MM.1S (cell line): ENCODE measurements at regions not wholly inside any gene's neighbourhood (a gene's known extent, or its start where the extent isn't known, plus 50 kb on each side); places are given as distances from the start of the nearest gene placed in this dataset.

Experiments
- CTCF ChIP-seq: fragments of 300-600 bp; sonication (generic); IDR thresholded peaks from 2 replicates; pipeline ENCODE4 v1.5.1; 2016; ENCODE audit warnings: antibody characterized with exemption, low read length, mixed read lengths
- EZH2 ChIP-seq: fragments of 300-600 bp; sonication (generic); optimal IDR thresholded peaks from 2 replicates; pipeline ENCODE3; 2017; ENCODE audit warnings: low read depth, mild to moderate bottlenecking, antibody characterized with exemption, low read length, mixed read lengths
- EZH2phosphoT487 ChIP-seq: fragments of 300-600 bp; sonication (generic); IDR thresholded peaks from 2 replicates; pipeline ENCODE4 v1.6.1; 2018; ENCODE audit warnings: antibody characterized with exemption, low read length

GRCh38 chr13:84902243-84902642, 897.0 kb downstream of the SLITRK6 start:
- TF ChIP-seq CTCF (no peak), EZH2 (no peak), EZH2phosphoT487 (no peak)
